SK-N-SH treated with all-trans-retinoic acid at 6 μM for 48 hours (cell line): ENCODE measurements at regions not wholly inside any gene's neighbourhood (a gene's known extent, or its start where the extent isn't known, plus 50 kb on each side); places are given as distances from the start of the nearest gene placed in this dataset.

ENCODE experiments used
- ATAC-seq: fragments of 200-7000 bp; cut with Tn5 transposase; 3 replicates; pipeline ENCODE4 v1.9.1; 2020; ENCODE audit warnings: mild to moderate bottlenecking, moderate library complexity
- ARNTL ChIP-seq: fragments of 450-650 bp; formaldehyde crosslinking; IDR thresholded peaks from 2 replicates; pipeline ENCODE4 v1.5.0; 2020; ENCODE audit warnings: low read depth, mild to moderate bottlenecking, moderate library complexity, borderline replicate concordance
- BACH2 ChIP-seq: fragments of 250-450 bp; sonication (Bioruptor Pico); IDR thresholded peaks from 2 replicates; pipeline ENCODE4 v1.9.0; 2021; ENCODE audit warnings: mild to moderate bottlenecking, borderline replicate concordance
- CREB5 ChIP-seq: fragments of 250-450 bp; sonication (Bioruptor Pico); IDR thresholded peaks from 2 replicates; pipeline ENCODE4 v1.5.1; 2020; ENCODE audit warnings: low read depth, mild to moderate bottlenecking, moderate library complexity
- ESRRG ChIP-seq: fragments of 250-450 bp; sonication (Bioruptor Pico); IDR thresholded peaks from 2 replicates; pipeline ENCODE4 v1.6.1; 2021; ENCODE audit warnings: mild to moderate bottlenecking
- GLIS3 ChIP-seq: fragments of 250-450 bp; sonication (Bioruptor Pico); IDR thresholded peaks from 2 replicates; pipeline ENCODE4 v1.5.0; 2020; ENCODE audit warnings: mild to moderate bottlenecking, moderate library complexity
- ISL1 ChIP-seq: fragments of 250-450 bp; sonication (Bioruptor Pico); IDR thresholded peaks from 2 replicates; pipeline ENCODE4 v2.1.2; 2022; ENCODE audit warnings: mild to moderate bottlenecking, moderate library complexity
- PATZ1 ChIP-seq: fragments of 250-450 bp; sonication (Bioruptor Pico); IDR thresholded peaks from 2 replicates; pipeline ENCODE4 v1.8.0; 2020; ENCODE audit warnings: mild to moderate bottlenecking, moderate library complexity, borderline replicate concordance
- POU6F1 ChIP-seq: fragments of 250-450 bp; sonication (Bioruptor Pico); IDR thresholded peaks from 2 replicates; pipeline ENCODE4 v1.8.0; 2021; ENCODE audit warnings: low read depth, mild to moderate bottlenecking, moderate library complexity, borderline replicate concordance
- RARB ChIP-seq: fragments of 250-450 bp; sonication (Bioruptor Pico); IDR thresholded peaks from 2 replicates; pipeline ENCODE4 v1.8.0; 2021; ENCODE audit warnings: mild to moderate bottlenecking, moderate library complexity
- SNAI2 ChIP-seq: fragments of 250-450 bp; sonication (Bioruptor Pico); IDR thresholded peaks from 2 replicates; pipeline ENCODE4 v1.5.0; 2020; ENCODE audit warnings: mild to moderate bottlenecking, moderate library complexity
- TCF4 ChIP-seq: fragments of 250-450 bp; sonication (Bioruptor Pico); IDR thresholded peaks from 2 replicates; pipeline ENCODE4 v1.8.0; 2021; ENCODE audit warnings: mild to moderate bottlenecking, moderate library complexity, borderline replicate concordance
- TSHZ2 ChIP-seq: fragments of 250-450 bp; sonication (Bioruptor Pico); IDR thresholded peaks from 2 replicates; pipeline ENCODE4 v1.5.0; 2020; ENCODE audit warnings: mild to moderate bottlenecking, moderate library complexity
- ZC3H10 ChIP-seq: fragments of 250-450 bp; sonication (Bioruptor Pico); IDR thresholded peaks from 2 replicates; pipeline ENCODE4 v1.5.1; 2021; ENCODE audit warnings: mild to moderate bottlenecking, moderate library complexity
- ZFP30 ChIP-seq: fragments of 450-650 bp; formaldehyde crosslinking; IDR thresholded peaks from 2 replicates; pipeline ENCODE4 v1.5.0; 2022; ENCODE audit warnings: mild to moderate bottlenecking, moderate library complexity
- ZNF565 ChIP-seq: fragments of 450-650 bp; formaldehyde crosslinking; conservative IDR thresholded peaks from 2 replicates; pipeline ENCODE4 v1.5.0; 2020; ENCODE audit warnings: low read depth, mild to moderate bottlenecking, moderate library complexity
- ZNF70 ChIP-seq: fragments of 450-650 bp; formaldehyde crosslinking; IDR thresholded peaks from 2 replicates; pipeline ENCODE4 v1.5.0; 2020; ENCODE audit warnings: mild to moderate bottlenecking, moderate library complexity

- TF ChIP-seq BACH2 (CRISPR knock-in tag) (no peak), ARNTL (CRISPR knock-in tag) (no peak), RARB (CRISPR knock-in tag) (no peak)
- no peak for ATAC-seq
Observed at GRCh38 chr1:82273816-82274215, 473.1 kb downstream of the ADGRL2 start.

- TF ChIP-seq ZNF70 (CRISPR knock-in tag), result no peak
- no peak for TF ChIP-seq ESRRG (CRISPR knock-in tag)
- no peak for TF ChIP-seq SNAI2 (CRISPR knock-in tag)
- no peak for TF ChIP-seq GLIS3 (CRISPR knock-in tag)
- TF ChIP-seq POU6F1, result no peak
- no peak for TF ChIP-seq ISL1 (CRISPR knock-in tag)
- no peak for TF ChIP-seq ARNTL (CRISPR knock-in tag)
- no peak for TF ChIP-seq ZFP30 (CRISPR knock-in tag)
- TF ChIP-seq, all 23 proteins: peak for 0
- ATAC-seq, result peak; percentile 71
Observed at GRCh38 chr1:82269431-82269830, 468.7 kb downstream of the ADGRL2 start.

- ATAC-seq, result no peak
Observed at GRCh38 chr1:82268826-82269225, 468.1 kb downstream of the ADGRL2 start.

GRCh38 chr1:82266351-82266750 is 465.6 kb downstream of the ADGRL2 start:
- no peak for TF ChIP-seq POU6F1
- TF ChIP-seq TSHZ2 (CRISPR knock-in tag), result no peak
- TF ChIP-seq ESRRG (CRISPR knock-in tag), result no peak
- TF ChIP-seq, all 23 proteins: peak for 0
- no peak for ATAC-seq

More at GRCh38 chr1:82268826-82269225, 468.1 kb downstream of the ADGRL2 start:
- TF ChIP-seq GLIS3 (CRISPR knock-in tag), result no peak
- TF ChIP-seq PATZ1 (CRISPR knock-in tag), result no peak
- no peak for TF ChIP-seq RARB (CRISPR knock-in tag)
- TF ChIP-seq ESRRG (CRISPR knock-in tag), result no peak
- TF ChIP-seq TCF4 (CRISPR knock-in tag), result no peak
- TF ChIP-seq ZC3H10 (CRISPR knock-in tag), result no peak
- TF ChIP-seq, all 23 proteins: peak for 0

GRCh38 chr1:82265436-82265835 is 464.7 kb downstream of the ADGRL2 start:
- no peak for TF ChIP-seq ARNTL (CRISPR knock-in tag)
- TF ChIP-seq CREB5 (CRISPR knock-in tag), result no peak
- TF ChIP-seq ESRRG (CRISPR knock-in tag), result no peak
- TF ChIP-seq TSHZ2 (CRISPR knock-in tag), result no peak
- TF ChIP-seq SNAI2 (CRISPR knock-in tag), result no peak
- no peak for TF ChIP-seq ZNF565 (CRISPR knock-in tag)
- no peak for TF ChIP-seq TCF4 (CRISPR knock-in tag)
- TF ChIP-seq BACH2 (CRISPR knock-in tag), result no peak
- no peak for ATAC-seq
